WERI-Rb-1 (cell line): ENCODE measurements at regions not wholly inside any gene's neighbourhood (a gene's known extent, or its start where the extent isn't known, plus 50 kb on each side); places are given as distances from the start of the nearest gene placed in this dataset.
"Not testable (repeated sequence)": the region's sequence is repeated elsewhere in the genome, so short reads cannot be mapped to it uniquely, and the experiment has no call there.

Source experiments
- DNase-seq: peaks from one replicate; pipeline ENCODE4 v3.0.0-alpha.2; 2020
- H3K27ac ChIP-seq: fragments of 250-450 bp; sonication (Bioruptor Pico); 2 replicates; pipeline ENCODE4 v1.5.1; 2020; ENCODE audit warnings: mild to moderate bottlenecking, moderate library complexity
- H3K27me3 ChIP-seq: fragments of 250-450 bp; sonication (Bioruptor Pico); 2 replicates; pipeline ENCODE4 v1.5.1; 2021; ENCODE audit warnings: mild to moderate bottlenecking, low read depth, moderate library complexity; ENCODE audit not compliant: insufficient read depth, severe bottlenecking
- H3K36me3 ChIP-seq: fragments of 250-450 bp; sonication (Bioruptor Pico); 2 replicates; pipeline ENCODE4 v1.5.1; 2020; ENCODE audit warnings: mild to moderate bottlenecking, moderate library complexity
- H3K4me3 ChIP-seq: 2 replicates; pipeline ENCODE4 v1.5.1; 2011; ENCODE audit warnings: low read depth, mild to moderate bottlenecking, control low read depth, low read length
- H3K9me3 ChIP-seq: fragments of 250-450 bp; sonication (Bioruptor Pico); 2 replicates; pipeline ENCODE4 v1.5.1; 2021; ENCODE audit warnings: mild to moderate bottlenecking, moderate library complexity; ENCODE audit not compliant: severe bottlenecking
- TF ChIP-seq, protein P1 (sequence below): IDR thresholded peaks from 2 replicates; pipeline ENCODE4 v1.5.1; 2011; ENCODE audit warnings: low read depth, mild to moderate bottlenecking, control low read depth, inconsistent platforms, low read length

GRCh38 chr10:77740396-77740795 is 102.8 kb upstream of the KCNMA1 start:
- not testable (repeated sequence) for H3K27me3 ChIP-seq, H3K36me3 ChIP-seq, DNase-seq, H3K4me3 ChIP-seq, H3K9me3 ChIP-seq, H3K27ac ChIP-seq

DNA sequence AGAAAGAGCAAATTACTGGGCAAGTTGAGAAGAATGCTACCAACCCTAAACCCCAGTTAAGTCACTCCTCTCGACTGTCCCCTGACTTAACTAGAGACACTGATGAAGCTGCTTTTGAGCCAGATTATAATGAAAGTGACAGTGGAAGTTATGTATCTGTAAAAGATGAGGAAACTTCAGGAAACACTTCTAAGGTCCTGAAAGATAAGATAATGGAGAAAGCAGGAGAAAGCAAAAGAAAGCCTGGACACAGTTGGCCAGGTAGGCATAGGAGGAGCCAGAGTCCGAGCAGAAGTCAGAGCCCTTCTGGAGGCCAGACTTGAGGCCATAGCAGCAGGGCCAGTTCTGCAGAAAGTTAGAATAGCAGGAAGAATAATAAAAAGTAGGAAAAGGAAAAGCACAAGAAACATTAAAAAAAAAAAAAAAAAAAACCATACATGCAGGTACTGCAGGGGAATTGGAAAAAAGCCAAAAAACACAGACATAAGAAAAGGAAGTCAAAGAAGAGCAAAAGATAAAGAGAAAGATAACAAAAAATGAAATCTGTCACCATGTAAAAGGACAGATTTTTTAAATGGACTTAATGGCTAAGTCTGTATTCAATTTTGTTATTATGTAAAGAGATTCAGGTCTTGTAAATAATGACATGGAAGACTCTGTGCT is 101.0 kb upstream of the KCNMA1 start:
- H3K9me3 ChIP-seq = peaks cover 2% of the 10 kb centered on the region
- no peak overlapping the region for H3K27ac ChIP-seq
- no peaks in the 10 kb centered on the region for H3K36me3 ChIP-seq
- DNase-seq = no peak
- no peaks in the 10 kb centered on the region for H3K27me3 ChIP-seq
- TF ChIP-seq, protein P1, sequence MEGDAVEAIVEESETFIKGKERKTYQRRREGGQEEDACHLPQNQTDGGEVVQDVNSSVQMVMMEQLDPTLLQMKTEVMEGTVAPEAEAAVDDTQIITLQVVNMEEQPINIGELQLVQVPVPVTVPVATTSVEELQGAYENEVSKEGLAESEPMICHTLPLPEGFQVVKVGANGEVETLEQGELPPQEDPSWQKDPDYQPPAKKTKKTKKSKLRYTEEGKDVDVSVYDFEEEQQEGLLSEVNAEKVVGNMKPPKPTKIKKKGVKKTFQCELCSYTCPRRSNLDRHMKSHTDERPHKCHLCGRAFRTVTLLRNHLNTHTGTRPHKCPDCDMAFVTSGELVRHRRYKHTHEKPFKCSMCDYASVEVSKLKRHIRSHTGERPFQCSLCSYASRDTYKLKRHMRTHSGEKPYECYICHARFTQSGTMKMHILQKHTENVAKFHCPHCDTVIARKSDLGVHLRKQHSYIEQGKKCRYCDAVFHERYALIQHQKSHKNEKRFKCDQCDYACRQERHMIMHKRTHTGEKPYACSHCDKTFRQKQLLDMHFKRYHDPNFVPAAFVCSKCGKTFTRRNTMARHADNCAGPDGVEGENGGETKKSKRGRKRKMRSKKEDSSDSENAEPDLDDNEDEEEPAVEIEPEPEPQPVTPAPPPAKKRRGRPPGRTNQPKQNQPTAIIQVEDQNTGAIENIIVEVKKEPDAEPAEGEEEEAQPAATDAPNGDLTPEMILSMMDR = no peak
- H3K4me3 ChIP-seq = no peak overlapping the region

DNA sequence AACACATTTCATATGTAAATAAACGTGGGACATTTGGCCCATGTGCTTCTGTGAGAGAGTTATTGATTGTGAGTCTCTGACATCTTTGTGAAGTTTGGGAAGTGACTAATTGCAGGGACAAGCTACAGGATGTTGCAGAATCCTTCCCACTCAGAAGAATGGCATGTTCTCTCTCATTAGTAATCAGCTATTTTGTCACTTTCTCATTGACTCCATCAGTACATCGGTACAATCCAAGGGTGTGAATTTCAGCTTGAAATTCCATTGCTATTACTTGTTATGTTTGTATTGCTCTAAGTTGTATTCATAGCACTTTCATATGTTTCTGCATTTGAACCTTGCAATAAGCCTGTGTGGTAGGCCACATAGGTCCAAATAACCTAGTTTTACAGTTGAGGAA is 100.0 kb upstream of the KCNMA1 start:
- no peak overlapping the region for H3K27ac ChIP-seq

DNA sequence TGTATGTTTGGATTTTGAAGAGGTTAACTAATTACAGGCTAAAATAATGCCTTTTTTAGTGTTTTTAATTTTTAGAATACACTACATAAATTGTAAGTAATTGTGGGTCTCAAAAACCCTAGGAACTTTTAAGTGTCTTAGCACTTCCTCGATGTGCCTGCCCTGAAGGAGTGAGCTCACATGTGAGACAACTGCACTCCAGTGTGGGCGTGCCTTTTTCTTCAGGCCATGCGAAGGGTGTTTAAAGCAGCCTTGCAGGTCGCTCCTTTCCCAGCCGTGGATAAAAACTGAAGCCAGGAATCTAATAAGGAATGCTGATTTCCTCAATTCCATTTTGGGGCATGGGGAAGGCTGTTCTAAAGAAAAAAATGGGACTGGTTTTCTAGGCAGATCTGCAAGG is 97.5 kb upstream of the KCNMA1 start:
- not testable (repeated sequence) for H3K27me3 ChIP-seq, H3K27ac ChIP-seq, H3K36me3 ChIP-seq, H3K9me3 ChIP-seq, DNase-seq, H3K4me3 ChIP-seq

More for the DNA sequence above, 100.0 kb upstream of the KCNMA1 start:
- no peak for DNase-seq
- no peaks in the 10 kb centered on the region for H3K27me3 ChIP-seq
- H3K36me3 ChIP-seq = no peaks in the 10 kb centered on the region
- no peak overlapping the region for H3K4me3 ChIP-seq
- H3K9me3 ChIP-seq = peaks cover 2% of the 10 kb centered on the region
- TF ChIP-seq, protein P1 = no peak

DNA sequence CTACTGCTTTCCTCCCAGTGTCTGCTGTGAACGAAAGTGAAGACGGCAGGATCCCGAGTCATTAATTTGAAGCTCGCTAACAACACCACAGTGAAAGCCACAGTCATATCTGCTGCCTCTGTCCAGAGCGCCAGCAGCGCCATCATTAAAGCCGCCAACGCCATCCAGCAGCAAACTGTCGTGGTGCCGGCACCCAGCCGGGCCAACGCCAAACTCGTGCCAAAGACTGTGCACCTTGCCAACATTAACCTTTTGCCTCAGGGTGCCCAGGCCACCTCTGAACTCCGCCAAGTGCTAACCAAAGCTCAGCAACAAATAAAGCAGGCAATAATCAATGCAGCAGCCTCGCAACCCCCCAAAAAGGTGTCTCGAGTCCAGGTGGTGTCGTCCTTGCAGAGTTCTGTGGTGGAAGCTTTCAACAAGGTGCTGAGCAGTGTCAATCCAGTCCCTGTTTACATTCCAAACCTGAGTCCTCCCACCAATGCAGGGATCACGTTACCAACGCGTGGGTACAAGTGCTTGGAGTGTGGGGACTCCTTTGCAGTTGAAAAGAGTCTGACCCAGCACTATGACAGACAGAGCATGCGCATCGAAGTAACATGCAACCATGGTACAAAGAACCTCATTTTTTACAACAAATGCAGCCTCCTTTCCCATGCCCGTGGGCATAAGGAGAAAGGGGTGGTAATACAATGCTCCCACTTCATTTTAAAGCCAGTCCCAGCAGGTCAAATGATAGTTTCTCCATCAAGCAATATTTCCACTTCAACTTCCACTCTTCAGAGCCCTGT is 94.8 kb upstream of the KCNMA1 start:
- H3K36me3 ChIP-seq = no peaks in the 10 kb centered on the region
- H3K27ac ChIP-seq = no peak overlapping the region
- DNase-seq = no peak
- TF ChIP-seq, protein P1 = no peak
- H3K9me3 ChIP-seq = no peaks in the 10 kb centered on the region
- H3K27me3 ChIP-seq = no peaks in the 10 kb centered on the region
- H3K4me3 ChIP-seq = no peak overlapping the region

GRCh38 chr10:77727481-77727880 is 89.9 kb upstream of the KCNMA1 start:
- Histone ChIP-seq H3K36me3 (no peaks in the 10 kb centered on the region), H3K4me3 (no peak overlapping the region), H3K27ac (no peak overlapping the region), H3K9me3 (no peaks in the 10 kb centered on the region), H3K27me3 (no peaks in the 10 kb centered on the region)
- DNase-seq = no peak
- TF ChIP-seq, protein P1 = no peak

DNA sequence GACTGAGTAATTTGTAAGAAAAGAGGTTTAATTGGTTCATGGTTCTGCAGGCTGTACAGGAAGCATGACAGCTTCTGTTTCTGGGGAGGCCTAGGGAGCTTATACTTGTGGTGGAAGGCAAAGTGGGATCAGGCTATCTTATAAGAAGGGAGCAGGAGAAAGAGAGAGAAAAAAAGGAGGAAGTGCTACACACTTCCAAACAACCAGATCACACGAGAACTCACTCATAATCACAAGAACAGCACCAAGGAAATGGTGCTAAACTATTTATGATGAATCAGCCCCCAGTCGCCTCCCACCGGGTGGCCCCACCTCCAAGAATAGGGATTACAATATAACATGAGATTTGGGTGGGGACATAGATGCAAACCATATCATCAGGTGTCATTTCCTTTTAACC is 89.1 kb upstream of the KCNMA1 start:
- Histone ChIP-seq H3K4me3 (no peak overlapping the region), H3K9me3 (no peaks in the 10 kb centered on the region), H3K36me3 (no peaks in the 10 kb centered on the region), H3K27ac (no peak overlapping the region), H3K27me3 (no peaks in the 10 kb centered on the region)
- DNase-seq = no peak
- TF ChIP-seq, protein P1 = no peak
